Uterus (tissue), 2 donors: ENCODE measurements at regions not wholly inside any gene's neighbourhood (a gene's known extent, or its start where the extent isn't known, plus 50 kb on each side); places are given as distances from the start of the nearest gene placed in this dataset.

Experiments used
- POLR2A ChIP-seq, 2 donors: fragments of 450-650 bp; IDR thresholded peaks; one replicate each; pipeline ENCODE4 v1.6.1; 2016; ENCODE audit warnings: antibody characterized with exemption in 2 of 2, mild to moderate bottlenecking in 1 of 2, moderate library complexity in 1 of 2
- TF ChIP-seq, protein P1 (sequence below), 4 experiments: fragments of 200-600 bp in 2 of 4; fragments of 450-650 bp in 2 of 4; sonication (generic) in 2 of 4; IDR thresholded peaks; one replicate each; pipeline ENCODE4 v1.5.1; 2016 to 2019; ENCODE audit warnings: antibody characterized with exemption in 4 of 4, mild to moderate bottlenecking in 2 of 4, moderate library complexity in 1 of 4

DNA sequence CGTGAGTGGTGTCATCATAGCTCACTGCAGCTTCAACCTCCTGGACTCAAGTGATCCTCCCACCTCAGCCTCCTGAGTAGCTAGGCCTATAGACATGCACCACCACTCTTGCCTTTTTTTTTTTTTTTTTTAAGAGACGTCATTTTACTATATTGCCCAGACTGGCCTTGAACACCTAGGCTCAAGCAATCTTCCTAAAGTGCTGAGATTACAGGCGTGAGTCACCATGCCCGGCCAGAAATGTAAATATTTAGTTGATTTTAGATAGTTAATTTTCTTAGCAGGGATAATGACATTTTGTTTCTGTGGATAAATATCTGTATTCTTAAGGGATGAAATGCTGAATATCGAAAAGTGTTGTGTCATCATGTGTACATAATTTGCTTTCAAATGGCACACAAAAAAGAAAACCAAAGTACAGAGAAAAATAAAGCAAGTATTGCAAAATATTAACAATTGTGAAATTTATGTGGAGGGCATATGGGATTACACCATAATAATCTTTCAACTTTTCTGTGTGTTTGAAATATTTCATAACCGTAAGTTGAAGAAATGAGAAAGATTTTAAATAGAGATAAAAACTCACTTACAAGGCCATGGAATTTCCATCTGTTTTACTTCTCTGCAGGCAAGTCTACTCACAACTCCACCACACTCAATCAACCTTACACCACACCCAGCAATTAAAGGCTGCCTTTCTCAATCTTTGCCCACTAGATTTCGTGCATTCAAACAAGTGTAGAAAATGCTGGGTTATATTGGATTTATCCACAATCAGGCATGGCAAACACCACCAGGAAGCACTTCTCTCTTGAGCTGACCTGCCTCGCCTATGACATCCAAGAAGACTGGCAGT lies 93.7 kb downstream of the SPTSSA start:
- TF ChIP-seq, protein P1, sequence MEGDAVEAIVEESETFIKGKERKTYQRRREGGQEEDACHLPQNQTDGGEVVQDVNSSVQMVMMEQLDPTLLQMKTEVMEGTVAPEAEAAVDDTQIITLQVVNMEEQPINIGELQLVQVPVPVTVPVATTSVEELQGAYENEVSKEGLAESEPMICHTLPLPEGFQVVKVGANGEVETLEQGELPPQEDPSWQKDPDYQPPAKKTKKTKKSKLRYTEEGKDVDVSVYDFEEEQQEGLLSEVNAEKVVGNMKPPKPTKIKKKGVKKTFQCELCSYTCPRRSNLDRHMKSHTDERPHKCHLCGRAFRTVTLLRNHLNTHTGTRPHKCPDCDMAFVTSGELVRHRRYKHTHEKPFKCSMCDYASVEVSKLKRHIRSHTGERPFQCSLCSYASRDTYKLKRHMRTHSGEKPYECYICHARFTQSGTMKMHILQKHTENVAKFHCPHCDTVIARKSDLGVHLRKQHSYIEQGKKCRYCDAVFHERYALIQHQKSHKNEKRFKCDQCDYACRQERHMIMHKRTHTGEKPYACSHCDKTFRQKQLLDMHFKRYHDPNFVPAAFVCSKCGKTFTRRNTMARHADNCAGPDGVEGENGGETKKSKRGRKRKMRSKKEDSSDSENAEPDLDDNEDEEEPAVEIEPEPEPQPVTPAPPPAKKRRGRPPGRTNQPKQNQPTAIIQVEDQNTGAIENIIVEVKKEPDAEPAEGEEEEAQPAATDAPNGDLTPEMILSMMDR (IDR thresholded peaks at IDR 0.05): no peak
- no peak for TF ChIP-seq POLR2A (IDR thresholded peaks at IDR 0.05)
